Spleen (tissue), 11 donors: ENCODE measurements at regions not wholly inside any gene's neighbourhood (a gene's known extent, or its start where the extent isn't known, plus 50 kb on each side); places are given as distances from the start of the nearest gene placed in this dataset.

Source experiments
- DNase-seq: peaks from one replicate; pipeline ENCODE4 v3.0.0-alpha.2; 2020
- H3K27ac ChIP-seq, 8 donors: fragments of 200-600 bp; sonication (generic) in 7 of 8; 1 replicate in 4 of 8; 2 replicates in 4 of 8; pipeline versions ENCODE4 v1.5.0 to v1.8.0; 2016 to 2021; ENCODE audit warnings: inconsistent platforms in 4 of 8, mild to moderate bottlenecking in 4 of 8, moderate library complexity in 1 of 8
- H3K27me3 ChIP-seq, 7 donors: fragments of 200-600 bp; sonication (generic) in 6 of 7; replicated peaks in 1 of 7; 1 replicate in 4 of 7; 2 replicates in 3 of 7; pipeline versions ENCODE4 v1.5.0 to v1.8.0; 2016 to 2021; ENCODE audit warnings: inconsistent platforms in 3 of 7, mild to moderate bottlenecking in 1 of 7
- H3K36me3 ChIP-seq, 6 donors: fragments of 200-600 bp; sonication (generic) in 5 of 6; 1 replicate in 4 of 6; 2 replicates in 2 of 6; pipeline versions ENCODE4 v1.5.0 to v1.8.0; 2016 to 2021; ENCODE audit warnings: inconsistent platforms in 2 of 6
- H3K4me1 ChIP-seq, 6 donors: fragments of 200-600 bp; sonication (generic) in 5 of 6; 1 replicate in 3 of 6; 2 replicates in 3 of 6; pipeline versions ENCODE4 v1.5.0 to v1.8.0; 2016 to 2021; ENCODE audit warnings: inconsistent platforms in 3 of 6
- H3K4me3 ChIP-seq, 8 donors: fragments of 200-600 bp; sonication (generic) in 7 of 8; 1 replicate in 4 of 8; 2 replicates in 4 of 8; pipeline versions ENCODE4 v1.5.0 to v1.8.0; 2016 to 2021; ENCODE audit warnings: inconsistent platforms in 4 of 8, mild to moderate bottlenecking in 4 of 8, moderate library complexity in 2 of 8
- H3K9me3 ChIP-seq, 8 donors: fragments of 200-600 bp; sonication (generic) in 7 of 8; 1 replicate in 4 of 8; 2 replicates in 4 of 8; pipeline versions ENCODE4 v1.5.0 to v1.8.0; 2016 to 2021; ENCODE audit warnings: inconsistent platforms in 4 of 8
- CTCF ChIP-seq, 11 experiments: fragments of 200-600 bp in 7 of 11; fragments of 450-650 bp in 4 of 11; sonication (generic) in 4 of 11; IDR thresholded peaks in 8 of 11; conservative IDR thresholded peaks in 3 of 11; 1 replicate in 7 of 11; 2 replicates in 4 of 11; pipeline versions ENCODE4 v1.4.0 to v1.8.0; 2016 to 2021; ENCODE audit warnings: antibody characterized with exemption in 11 of 11, inconsistent platforms in 4 of 11, mild to moderate bottlenecking in 1 of 11
- POLR2A ChIP-seq, 3 donors: fragments of 450-650 bp; IDR thresholded peaks; one replicate each; pipeline ENCODE4 v1.5.1; 2017; ENCODE audit warnings: antibody characterized with exemption in 3 of 3, mild to moderate bottlenecking in 1 of 3
- POLR2AphosphoS5 ChIP-seq, 3 donors: sonication (generic); formaldehyde crosslinking; IDR thresholded peaks; one replicate each; pipeline ENCODE4 v1.5.1; 2017; ENCODE audit warnings: antibody characterized with exemption in 3 of 3
- WGBS, 5 donors: extraction: QIAGEN DNeasy Blood & Tissue Kit in 3 of 5; methylation state at CpG; one replicate each; pipeline versions ENCODE4 v1.1.5 to v1.1.7; 2013 to 2018; 5-methylcytosine and 5-hydroxymethylcytosine counted together
- intact Hi-C: fragments of 100-400 bp; cut with DNase I; formaldehyde crosslinking; loops from one replicate; pipeline ENCODE4 v1.15.0; 2023; ENCODE audit warnings: low total_unique reads
- donor health status: healthy with polysubstance abuse.
- donor health status: DM: no; HTN: no; CAD: no; lungs with moderate emphysema.
- donor health status: DM: no; HTN: no; CAD: no.
- donor health status: Bipolar disorder and iron deficiency.
- donor health status: healthy.
- donor health status: DM: no; HTN: no; CAD: no.
- donor health status: DM: yes; HTN: yes; CAD: no.

- Histone ChIP-seq H3K4me1 (no peaks in the 10 kb centered on the region), H3K27me3 (no peaks in the 10 kb centered on the region), H3K36me3 (no peaks in the 10 kb centered on the region), H3K27ac (no peak overlapping the region), H3K4me3 (no peak overlapping the region), H3K9me3 (peaks cover 6 to 33% (median 29%) of the 10 kb centered on the region in 8 donors)
- WGBS, 5 donors = 88 to 98% (median 94%) methylated on average over 1 of the region's 1 CpG
- no peak for DNase-seq
- no peak for TF ChIP-seq POLR2AphosphoS5 (IDR thresholded peaks at IDR 0.05)
- TF ChIP-seq CTCF (IDR thresholded peaks at IDR 0.05 in 8 of 11, conservative IDR thresholded peaks at IDR 0.05 in 3 of 11) = no peak
- no peak for TF ChIP-seq POLR2A (IDR thresholded peaks at IDR 0.05)
- intact Hi-C loops = no loop called here
These were observed 162.9 kb downstream of the DUSP6 start for GRCh38 chr12:89189448-89189847.

GRCh38 chr12:89187507-89187906 is 164.8 kb downstream of the DUSP6 start:
- intact Hi-C loops = no loop called here
- DNase-seq = no peak
- H3K36me3 ChIP-seq = no peaks in the 10 kb centered on the region

GRCh38 chr12:89185889-89186288 is 166.4 kb downstream of the DUSP6 start:
- TF ChIP-seq POLR2A (IDR thresholded peaks at IDR 0.05) (no peak), CTCF (IDR thresholded peaks at IDR 0.05 in 8 of 11, conservative IDR thresholded peaks at IDR 0.05 in 3 of 11) (no peak), POLR2AphosphoS5 (IDR thresholded peaks at IDR 0.05) (no peak)
- peaks cover 0 to 12% (median 5%) of the 10 kb centered on the region in 6 donors for H3K4me1 ChIP-seq
- WGBS, 5 donors = 87 to 97% (median 92%) methylated on average over 2 of the region's 2 CpGs
- intact Hi-C loops = no loop called here
- no peaks in the 10 kb centered on the region for H3K36me3 ChIP-seq
- no peak for DNase-seq
- H3K27ac ChIP-seq = no peak overlapping the region
- H3K9me3 ChIP-seq = peaks cover 6 to 31% (median 29%) of the 10 kb centered on the region in 8 donors
- H3K27me3 ChIP-seq = no peaks in the 10 kb centered on the region
- no peak overlapping the region for H3K4me3 ChIP-seq

More at GRCh38 chr12:89187507-89187906, 164.8 kb downstream of the DUSP6 start:
- Histone ChIP-seq H3K4me1 (no peaks in the 10 kb centered on the region), H3K27me3 (no peaks in the 10 kb centered on the region), H3K4me3 (no peak overlapping the region), H3K9me3 (peaks cover 6 to 31% (median 29%) of the 10 kb centered on the region in 8 donors), H3K27ac (no peak overlapping the region)
- TF ChIP-seq POLR2AphosphoS5 (IDR thresholded peaks at IDR 0.05) = no peak
- no peak for TF ChIP-seq CTCF (IDR thresholded peaks at IDR 0.05 in 8 of 11, conservative IDR thresholded peaks at IDR 0.05 in 3 of 11)
- no peak for TF ChIP-seq POLR2A (IDR thresholded peaks at IDR 0.05)

GRCh38 chr12:89185181-89185580 is 167.1 kb downstream of the DUSP6 start:
- 85 to 95% (median 92%) methylated on average over 3 of the region's 3 CpGs for WGBS, 5 donors
- no peak for DNase-seq
- H3K4me3 ChIP-seq = no peak overlapping the region
- no peaks in the 10 kb centered on the region for H3K36me3 ChIP-seq
- intact Hi-C loops = no loop called here
- no peaks in the 10 kb centered on the region for H3K27me3 ChIP-seq
- TF ChIP-seq POLR2AphosphoS5 (IDR thresholded peaks at IDR 0.05) (no peak), POLR2A (IDR thresholded peaks at IDR 0.05) (no peak), CTCF (IDR thresholded peaks at IDR 0.05 in 8 of 11, conservative IDR thresholded peaks at IDR 0.05 in 3 of 11) (no peak)
- peaks cover 6 to 26% (median 23%) of the 10 kb centered on the region in 8 donors for H3K9me3 ChIP-seq
- peaks cover 0 to 19% (median 8%) of the 10 kb centered on the region in 6 donors for H3K4me1 ChIP-seq
- H3K27ac ChIP-seq = no peak overlapping the region
